GM19351 (cell line): ENCODE measurements at regions not wholly inside any gene's neighbourhood (a gene's known extent, or its start where the extent isn't known, plus 50 kb on each side); places are given as distances from the start of the nearest gene placed in this dataset.

Source experiments
- ATAC-seq: cut with Tn5 transposase; IDR thresholded peaks from one replicate; pipeline ENCODE4 v1.9.1; 2021; ENCODE audit warnings: mild to moderate bottlenecking, moderate library complexity; ENCODE audit not compliant: unreplicated experiment

GRCh38 chr6:88558981-88559380 lies 392.8 kb upstream of the CNR1 start:
- ATAC-seq, result no peak

GRCh38 chr6:88556663-88557062 lies 390.5 kb upstream of the CNR1 start:
- ATAC-seq, result no peak

GRCh38 chr6:88548891-88549505 lies 382.9 kb upstream of the CNR1 start:
- ATAC-seq, result no peak

- ATAC-seq, result no peak
These were observed 381.6 kb upstream of the CNR1 start for GRCh38 chr6:88547768-88548167.

GRCh38 chr6:88545991-88546390 lies 379.8 kb upstream of the CNR1 start:
- ATAC-seq, result peak; percentile 51

- no peak for ATAC-seq
These were observed 379.0 kb upstream of the CNR1 start for GRCh38 chr6:88544986-88545612.

- ATAC-seq, result no peak
These were observed 373.2 kb upstream of the CNR1 start for GRCh38 chr6:88539295-88539764.

GRCh38 chr6:88538840-88539239 lies 372.7 kb upstream of the CNR1 start:
- no peak for ATAC-seq

- no peak for ATAC-seq
These were observed 372.1 kb upstream of the CNR1 start for GRCh38 chr6:88538130-88538706.

GRCh38 chr6:88536071-88536625 lies 370.0 kb upstream of the CNR1 start:
- no peak for ATAC-seq

GRCh38 chr6:88535306-88535705 lies 369.2 kb upstream of the CNR1 start:
- no peak for ATAC-seq

- no peak for ATAC-seq
These were observed 366.2 kb upstream of the CNR1 start for GRCh38 chr6:88532241-88532860.

GRCh38 chr6:88529726-88530125 lies 363.6 kb upstream of the CNR1 start:
- no peak for ATAC-seq

GRCh38 chr6:88520445-88520844 lies 354.3 kb upstream of the CNR1 start:
- ATAC-seq, result no peak

- ATAC-seq, result no peak
These were observed 353.8 kb upstream of the CNR1 start for GRCh38 chr6:88520017-88520338.

- ATAC-seq, result no peak
These were observed 353.3 kb upstream of the CNR1 start for GRCh38 chr6:88519301-88520016.

- no peak for ATAC-seq
These were observed 351.6 kb upstream of the CNR1 start for GRCh38 chr6:88517737-88518136.

- ATAC-seq, result no peak
These were observed 347.8 kb upstream of the CNR1 start for GRCh38 chr6:88513920-88514319.

GRCh38 chr6:88513471-88513870 lies 347.3 kb upstream of the CNR1 start:
- no peak for ATAC-seq

GRCh38 chr6:88512951-88513350 lies 346.8 kb upstream of the CNR1 start:
- ATAC-seq, result no peak

GRCh38 chr6:88502391-88502790 lies 336.2 kb upstream of the CNR1 start:
- ATAC-seq, result no peak
